Breast epithelium (tissue), 4 donors: ENCODE measurements at regions not wholly inside any gene's neighbourhood (a gene's known extent, or its start where the extent isn't known, plus 50 kb on each side); places are given as distances from the start of the nearest gene placed in this dataset.
"Not testable (repeated sequence)": the region's sequence is repeated elsewhere in the genome, so short reads cannot be mapped to it uniquely, and the experiment has no call there.

ENCODE experiments used
- DNase-seq, 2 donors: peaks; one replicate each; pipeline ENCODE4 v3.0.0-alpha.2; 2019; ENCODE audit warnings: low spot score in 2 of 2
- H3K27ac ChIP-seq, 2 donors: fragments of 200-600 bp; sonication (generic) in 1 of 2; one replicate each; pipeline ENCODE4 v1.5.1; 2016 to 2019; ENCODE audit warnings: mild to moderate bottlenecking in 1 of 2
- H3K27me3 ChIP-seq, 2 donors: fragments of 200-600 bp; sonication (generic) in 1 of 2; one replicate each; pipeline versions ENCODE4 v1.5.1 to v1.6.0; 2017 to 2019; ENCODE audit warnings: control low read depth in 1 of 2, mild to moderate bottlenecking in 1 of 2
- H3K36me3 ChIP-seq: fragments of 200-600 bp; one replicate; pipeline ENCODE4 v1.5.1; 2019
- H3K4me1 ChIP-seq, 2 donors: fragments of 200-600 bp; sonication (generic); one replicate each; pipeline ENCODE4 v1.5.1; 2016 to 2019; ENCODE audit warnings: control low read depth in 1 of 2
- H3K4me3 ChIP-seq, 3 donors: fragments of 200-600 bp; sonication (generic); 1 replicate in 2 of 3; 2 replicates in 1 of 3; pipeline ENCODE4 v1.5.1; 2016 to 2019; ENCODE audit warnings: mild to moderate bottlenecking in 3 of 3, moderate library complexity in 2 of 3
- H3K9me3 ChIP-seq, 2 donors: fragments of 200-600 bp; sonication (generic) in 1 of 2; one replicate each; pipeline ENCODE4 v1.5.1; 2016 to 2019; ENCODE audit warnings: control low read depth in 1 of 2
- CTCF ChIP-seq, 3 donors: fragments of 450-650 bp; IDR thresholded peaks; one replicate each; pipeline ENCODE4 v1.5.1; 2016 to 2017; ENCODE audit warnings: antibody characterized with exemption in 3 of 3, mild to moderate bottlenecking in 3 of 3, moderate library complexity in 3 of 3
- POLR2A ChIP-seq: fragments of 450-650 bp; IDR thresholded peaks from one replicate; pipeline ENCODE4 v1.6.1; 2016; ENCODE audit warnings: antibody characterized with exemption, mild to moderate bottlenecking, moderate library complexity
- POLR2AphosphoS5 ChIP-seq, 3 donors: sonication (generic); formaldehyde crosslinking; IDR thresholded peaks; one replicate each; pipeline ENCODE4 v1.6.1; 2017; ENCODE audit warnings: antibody characterized with exemption in 3 of 3
- intact Hi-C: fragments of 100-400 bp; cut with DNase I; formaldehyde crosslinking; loops from one replicate; pipeline ENCODE4 v1.15.1; 2023; ENCODE audit warnings: low total_unique reads

- no peak overlapping the region for H3K4me3 ChIP-seq
- no peak for DNase-seq
- intact Hi-C loops = no loop called here
- no peaks in the 10 kb centered on the region for H3K9me3 ChIP-seq
- no peak for TF ChIP-seq CTCF (IDR thresholded peaks at IDR 0.05)
- TF ChIP-seq POLR2A = no peak
- TF ChIP-seq POLR2AphosphoS5 (IDR thresholded peaks at IDR 0.05) = no peak
- no peak overlapping the region for H3K27ac ChIP-seq
- H3K4me1 ChIP-seq = no peaks in the 10 kb centered on the region
- no peaks in the 10 kb centered on the region for H3K36me3 ChIP-seq
- peaks cover 0 to 18% of the 10 kb centered on the region in 2 donors for H3K27me3 ChIP-seq
Observed at GRCh38 chr22:47402876-47403525, 640.6 kb downstream of the TBC1D22A start.

DNA sequence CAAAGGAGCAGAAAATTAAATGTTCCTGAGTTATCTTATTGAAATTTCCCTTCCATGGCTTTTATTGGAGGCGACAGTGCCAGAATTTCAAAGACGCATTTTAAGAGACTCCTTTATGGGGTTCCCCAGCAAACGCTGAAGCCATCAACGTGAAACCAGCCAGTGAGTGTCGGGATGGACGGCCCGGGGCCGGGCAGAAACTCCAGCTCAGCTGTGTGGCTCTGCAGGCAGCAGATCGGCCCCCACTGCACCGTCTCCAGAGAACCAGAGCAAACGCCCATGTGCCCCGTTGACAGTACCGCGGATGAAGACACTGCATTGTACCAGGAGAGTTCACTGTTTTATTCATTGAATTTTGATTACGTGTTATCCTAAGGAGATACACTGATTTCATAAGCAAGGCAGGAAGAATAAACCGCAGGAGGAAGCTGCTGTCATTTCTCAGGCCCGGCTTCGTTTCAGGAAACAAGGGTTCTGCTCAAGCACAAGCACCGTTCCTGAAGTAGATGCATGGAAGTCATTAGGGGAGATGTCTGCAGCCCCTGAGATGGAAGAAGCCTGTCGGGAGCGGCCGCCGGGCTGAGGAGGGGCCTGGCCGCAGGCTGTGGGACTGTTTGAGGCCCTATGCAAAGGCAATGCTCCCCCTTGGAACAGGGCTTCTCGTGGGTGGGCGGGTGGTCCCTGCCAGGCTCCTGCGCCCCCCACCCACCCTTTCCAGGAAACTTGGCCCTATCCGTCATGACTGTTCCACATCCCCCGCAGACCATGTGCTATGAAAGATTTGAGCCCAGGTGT, 639.7 kb downstream of the TBC1D22A start:
- Histone ChIP-seq H3K4me3 (no peak overlapping the region), H3K4me1 (no peaks in the 10 kb centered on the region), H3K27me3 (peaks cover 0 to 12% of the 10 kb centered on the region in 2 donors), H3K9me3 (no peaks in the 10 kb centered on the region), H3K27ac (no peak overlapping the region), H3K36me3 (no peaks in the 10 kb centered on the region)
- intact Hi-C loops = no loop called here
- no peak for DNase-seq
- TF ChIP-seq POLR2AphosphoS5 (IDR thresholded peaks at IDR 0.05) (no peak), POLR2A (no peak), CTCF (IDR thresholded peaks at IDR 0.05) (no peak)

GRCh38 chr22:47401592-47401898, 639.1 kb downstream of the TBC1D22A start:
- intact Hi-C loops = no loop called here

DNA sequence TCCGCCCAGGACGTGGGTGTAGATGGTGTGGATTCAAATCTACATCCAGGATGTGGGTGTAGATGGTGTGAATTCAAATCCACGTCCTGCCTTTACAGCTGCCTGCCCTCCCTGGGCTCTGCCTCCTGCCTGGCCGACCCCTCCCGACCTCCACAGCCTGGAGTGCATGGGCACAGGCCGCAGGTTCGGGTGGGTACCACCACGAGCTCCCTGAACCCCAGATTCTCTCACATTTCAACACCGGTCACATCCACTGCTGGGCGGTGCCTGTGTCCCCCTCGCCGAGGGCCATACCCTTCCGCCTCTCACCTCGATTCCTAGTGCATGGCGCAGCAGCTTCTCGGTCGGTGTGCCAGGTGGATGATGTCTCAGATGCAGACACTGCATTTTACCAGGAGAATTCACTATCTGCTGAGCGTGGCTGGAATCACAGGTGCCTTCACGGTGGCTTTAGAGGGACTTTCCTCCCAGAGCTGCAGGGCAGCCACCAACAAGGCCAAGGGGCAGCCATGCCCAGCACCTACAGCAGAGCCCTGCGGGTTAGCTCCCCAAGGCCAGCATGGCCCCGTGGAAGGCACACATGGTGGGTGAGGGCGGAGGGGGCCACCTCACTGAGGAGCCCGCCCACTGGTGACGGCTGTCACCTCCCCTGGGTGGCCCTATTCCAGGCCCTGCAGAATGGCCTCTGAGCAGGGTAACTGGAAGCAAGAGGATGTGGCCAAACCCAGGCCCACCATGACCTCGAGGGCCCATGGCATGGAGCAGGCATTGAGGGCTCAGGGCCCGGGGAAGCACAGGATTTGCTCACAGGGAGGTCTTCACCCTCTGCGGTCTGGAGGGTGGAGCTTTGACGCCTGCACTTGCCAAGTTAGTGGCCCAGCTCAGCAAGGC, 638.5 kb downstream of the TBC1D22A start:
- no peaks in the 10 kb centered on the region for H3K9me3 ChIP-seq
- H3K4me3 ChIP-seq = no peak overlapping the region
- H3K4me1 ChIP-seq = no peaks in the 10 kb centered on the region
- no peak overlapping the region for H3K27ac ChIP-seq
- TF ChIP-seq POLR2A (no peak), POLR2AphosphoS5 (IDR thresholded peaks at IDR 0.05) (no peak), CTCF (IDR thresholded peaks at IDR 0.05) (no peak)
- intact Hi-C loops = no loop called here
- DNase-seq = peak in 1 of 2 donors; percentile 19
- no peaks in the 10 kb centered on the region for H3K36me3 ChIP-seq
- H3K27me3 ChIP-seq = peaks cover 0 to 5% of the 10 kb centered on the region in 2 donors

More at GRCh38 chr22:47401592-47401898, 639.1 kb downstream of the TBC1D22A start:
- DNase-seq = no peak
- Histone ChIP-seq H3K4me3 (no peak overlapping the region), H3K4me1 (no peaks in the 10 kb centered on the region), H3K27me3 (peaks cover 0 to 10% of the 10 kb centered on the region in 2 donors), H3K27ac (no peak overlapping the region), H3K9me3 (no peaks in the 10 kb centered on the region), H3K36me3 (no peaks in the 10 kb centered on the region)
- TF ChIP-seq POLR2AphosphoS5 (IDR thresholded peaks at IDR 0.05) = no peak
- TF ChIP-seq POLR2A = no peak
- TF ChIP-seq CTCF (IDR thresholded peaks at IDR 0.05) = no peak

GRCh38 chr22:47400131-47400530, 637.7 kb downstream of the TBC1D22A start:
- H3K36me3 ChIP-seq, H3K4me3 ChIP-seq, H3K9me3 ChIP-seq, DNase-seq, H3K27me3 ChIP-seq, intact Hi-C loops, H3K27ac ChIP-seq, H3K4me1 ChIP-seq: not testable (repeated sequence)
